ENCODE measurements at regions not wholly inside any gene's neighbourhood (a gene's known extent, or its start where the extent isn't known, plus 50 kb on each side); places are given as distances from the start of the nearest gene placed in this dataset.

- intact Hi-C loops (cut with micrococcal nuclease), result no loop called here
- no peak for TF ChIP-seq CTCF (IDR thresholded peaks at IDR 0.05)
- no peak for TF ChIP-seq EZH2 (IDR thresholded peaks at IDR 0.05; ENCODE audit: borderline replicate concordance, insufficient read depth, low read depth, low read length, poor library complexity, severe bottlenecking)
- Histone ChIP-seq H3K79me2 (ENCODE audit: control insufficient read depth, insufficient read depth, low read length) (no peaks in the 10 kb centered on the region), H3K27me3 (replicated peaks in 1 of 4; ENCODE audit: control extremely low read depth in 1 of 4, control insufficient read depth in 3 of 4, insufficient read depth in 4 of 4, low read length in 3 of 4) (no peaks in the 10 kb centered on the region), H3K36me3 (replicated peaks in 1 of 2; ENCODE audit: control extremely low read depth in 1 of 2, control insufficient read depth in 1 of 2, extremely low read depth in 1 of 2, insufficient read depth in 2 of 2, low read length in 1 of 2) (no peaks in the 10 kb centered on the region), H4K20me1 (ENCODE audit: control insufficient read depth, insufficient read depth, low read length, poor library complexity, severe bottlenecking) (no peaks in the 10 kb centered on the region), H3K4me3 (ENCODE audit: control extremely low read depth in 1 of 5, extremely low read depth in 1 of 5, insufficient read depth in 1 of 5, low read depth in 2 of 5, low read length in 4 of 5) (no peak overlapping the region), H3K27ac (ENCODE audit: low read length in 2 of 2) (no peak overlapping the region), H2AFZ (ENCODE audit: insufficient read depth, low read depth, low read length, poor library complexity, severe bottlenecking) (no peak overlapping the region), H3K4me1 (ENCODE audit: control insufficient read depth in 2 of 2, insufficient read depth in 2 of 2, low read length in 2 of 2) (no peaks in the 10 kb centered on the region), H3K9ac (ENCODE audit: low read length) (no peak overlapping the region), H3K4me2 (replicated peaks; ENCODE audit: low read depth, low read length, poor library complexity, severe bottlenecking) (no peak overlapping the region), H3K9me3 (ENCODE audit: control extremely low read depth in 1 of 3, control insufficient read depth in 2 of 3, insufficient read depth in 1 of 3, low read length in 2 of 3) (no peaks in the 10 kb centered on the region)
- no peaks in the 10 kb centered on the region for H3K9me3 Mint-ChIP-seq (ENCODE audit: insufficient read depth)
- ATAC-seq (ENCODE audit: low read depth), result no peak
- no peak overlapping the region for H3K4me3 Mint-ChIP-seq
- no peaks in the 10 kb centered on the region for H3K4me1 Mint-ChIP-seq
- DNase-seq, result no peak
- ChIA-PET CTCF (no interaction called here), POLR2A (no interaction called here)
- peaks cover 3% of the 10 kb centered on the region for H3K27me3 Mint-ChIP-seq
- WGBS (ENCODE audit: insufficient coverage), result 100% methylated on average over 3 of the region's 4 CpGs
- H3K27ac Mint-ChIP-seq, result no peak overlapping the region
Observed at GRCh38 chr7:115552766-115553165, 477.8 kb downstream of the TFEC start.

GRCh38 chr7:115549910-115550309 is 480.7 kb downstream of the TFEC start:
- no peaks in the 10 kb centered on the region for H3K36me3 ChIP-seq (replicated peaks in 1 of 2; ENCODE audit: control extremely low read depth in 1 of 2, control insufficient read depth in 1 of 2, extremely low read depth in 1 of 2, insufficient read depth in 2 of 2, low read length in 1 of 2)
- POLR2A ChIA-PET, result no interaction called here
- H3K4me1 ChIP-seq (ENCODE audit: control insufficient read depth in 2 of 2, insufficient read depth in 2 of 2, low read length in 2 of 2), result no peaks in the 10 kb centered on the region
- peaks cover 3% of the 10 kb centered on the region for H3K27me3 Mint-ChIP-seq
- H3K4me1 Mint-ChIP-seq, result no peaks in the 10 kb centered on the region
- no peak for DNase-seq
- no CpG with 5 or more reads among the region's 2 CpGs for WGBS (ENCODE audit: insufficient coverage)
- intact Hi-C loops (cut with micrococcal nuclease), result no loop called here
- no peaks in the 10 kb centered on the region for H3K27me3 ChIP-seq (replicated peaks in 1 of 4; ENCODE audit: control extremely low read depth in 1 of 4, control insufficient read depth in 3 of 4, insufficient read depth in 4 of 4, low read length in 3 of 4)
- no peaks in the 10 kb centered on the region for H3K9me3 Mint-ChIP-seq (ENCODE audit: insufficient read depth)
- H4K20me1 ChIP-seq (ENCODE audit: control insufficient read depth, insufficient read depth, low read length, poor library complexity, severe bottlenecking), result no peaks in the 10 kb centered on the region
- no peaks in the 10 kb centered on the region for H3K9me3 ChIP-seq (ENCODE audit: control extremely low read depth in 1 of 3, control insufficient read depth in 2 of 3, insufficient read depth in 1 of 3, low read length in 2 of 3)
- H3K9ac ChIP-seq (ENCODE audit: low read length), result no peak overlapping the region
- H3K4me2 ChIP-seq (replicated peaks; ENCODE audit: low read depth, low read length, poor library complexity, severe bottlenecking), result no peak overlapping the region
- H3K27ac ChIP-seq (ENCODE audit: low read length in 2 of 2), result no peak overlapping the region
- no peak overlapping the region for H2AFZ ChIP-seq (ENCODE audit: insufficient read depth, low read depth, low read length, poor library complexity, severe bottlenecking)
- CTCF ChIA-PET, result no interaction called here
- no peak overlapping the region for H3K27ac Mint-ChIP-seq
- H3K4me3 Mint-ChIP-seq, result no peak overlapping the region
- H3K79me2 ChIP-seq (ENCODE audit: control insufficient read depth, insufficient read depth, low read length), result no peaks in the 10 kb centered on the region
- ATAC-seq (ENCODE audit: low read depth), result no peak
- H3K4me3 ChIP-seq (ENCODE audit: control extremely low read depth in 1 of 5, extremely low read depth in 1 of 5, insufficient read depth in 1 of 5, low read depth in 2 of 5, low read length in 4 of 5), result no peak overlapping the region
- TF ChIP-seq CTCF (IDR thresholded peaks at IDR 0.05) (no peak), EZH2 (IDR thresholded peaks at IDR 0.05; ENCODE audit: borderline replicate concordance, insufficient read depth, low read depth, low read length, poor library complexity, severe bottlenecking) (no peak)
